HG03066 (cell line): ENCODE measurements at regions not wholly inside any gene's neighbourhood (a gene's known extent, or its start where the extent isn't known, plus 50 kb on each side); places are given as distances from the start of the nearest gene placed in this dataset.

Experiments used
- ATAC-seq: cut with Tn5 transposase; IDR thresholded peaks from one replicate; pipeline ENCODE4 v1.9.1; 2021; ENCODE audit warnings: low read depth; ENCODE audit not compliant: unreplicated experiment

- ATAC-seq, result no peak
These were observed 139.2 kb downstream of the LINC00632 start for GRCh38 chrX:140848800-140849199.

DNA sequence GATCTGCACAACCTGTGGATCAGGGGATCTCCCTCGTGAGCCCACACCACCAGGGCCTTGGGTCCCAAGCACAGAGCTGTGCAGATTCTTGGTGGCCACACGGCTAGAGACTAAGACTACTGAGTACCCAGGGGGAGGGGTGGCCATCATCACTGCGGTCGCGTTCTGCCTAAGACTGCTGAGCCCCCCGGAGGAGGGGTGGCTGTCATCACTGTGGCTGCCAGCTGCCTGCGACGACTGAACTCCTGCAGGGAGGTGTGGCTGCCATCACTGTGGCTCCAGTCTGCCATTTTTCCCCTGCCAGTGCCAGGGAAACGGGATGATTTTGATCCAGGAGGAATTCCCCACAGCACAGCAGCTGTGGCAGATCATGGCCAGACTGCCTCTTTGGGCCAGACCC lies 141.7 kb upstream of the SPANXB1 start:
- no peak for ATAC-seq

DNA sequence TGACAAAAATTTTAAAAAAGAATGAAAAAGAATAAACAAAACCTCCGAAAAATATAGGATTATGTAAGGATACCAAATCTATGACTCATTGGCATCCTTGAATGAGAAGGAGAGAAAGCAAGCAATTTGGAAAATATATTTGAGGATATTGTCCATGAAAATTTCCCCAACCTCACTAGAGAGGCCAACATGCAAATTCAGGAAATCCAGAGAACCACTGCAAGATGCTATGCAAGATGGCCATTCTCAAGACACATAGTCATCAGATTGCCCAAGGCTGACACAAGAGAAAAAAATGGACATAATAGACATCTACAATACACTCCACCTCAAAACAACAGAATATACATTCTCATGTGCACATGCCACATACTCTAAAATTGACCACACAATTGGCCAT lies 135.9 kb upstream of the SPANXB1 start:
- no peak for ATAC-seq

DNA sequence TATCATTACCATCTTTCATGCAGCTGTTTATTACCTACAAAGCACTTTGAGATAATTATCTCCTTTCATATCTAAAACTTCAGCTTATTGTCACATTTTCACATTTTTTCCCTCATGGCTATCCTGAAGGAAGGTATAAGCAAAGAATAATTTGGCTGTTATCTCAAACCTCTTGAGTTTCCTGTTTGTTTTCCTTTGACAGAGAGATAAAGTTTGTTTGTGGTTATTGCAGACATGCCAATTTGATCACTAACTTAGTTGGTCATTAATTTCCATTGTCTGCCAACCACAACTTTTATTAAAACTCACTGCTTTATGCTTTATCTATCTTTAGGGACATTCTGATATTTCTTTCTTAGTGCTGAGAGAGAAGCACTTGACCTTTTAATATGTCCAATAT lies 89.8 kb upstream of the SPANXB1 start:
- ATAC-seq, result no peak

GRCh38 chrX:140913802-140914501 lies 88.4 kb upstream of the SPANXB1 start:
- ATAC-seq, result no peak

GRCh38 chrX:140916872-140917271 lies 85.5 kb upstream of the SPANXB1 start:
- no peak for ATAC-seq

DNA sequence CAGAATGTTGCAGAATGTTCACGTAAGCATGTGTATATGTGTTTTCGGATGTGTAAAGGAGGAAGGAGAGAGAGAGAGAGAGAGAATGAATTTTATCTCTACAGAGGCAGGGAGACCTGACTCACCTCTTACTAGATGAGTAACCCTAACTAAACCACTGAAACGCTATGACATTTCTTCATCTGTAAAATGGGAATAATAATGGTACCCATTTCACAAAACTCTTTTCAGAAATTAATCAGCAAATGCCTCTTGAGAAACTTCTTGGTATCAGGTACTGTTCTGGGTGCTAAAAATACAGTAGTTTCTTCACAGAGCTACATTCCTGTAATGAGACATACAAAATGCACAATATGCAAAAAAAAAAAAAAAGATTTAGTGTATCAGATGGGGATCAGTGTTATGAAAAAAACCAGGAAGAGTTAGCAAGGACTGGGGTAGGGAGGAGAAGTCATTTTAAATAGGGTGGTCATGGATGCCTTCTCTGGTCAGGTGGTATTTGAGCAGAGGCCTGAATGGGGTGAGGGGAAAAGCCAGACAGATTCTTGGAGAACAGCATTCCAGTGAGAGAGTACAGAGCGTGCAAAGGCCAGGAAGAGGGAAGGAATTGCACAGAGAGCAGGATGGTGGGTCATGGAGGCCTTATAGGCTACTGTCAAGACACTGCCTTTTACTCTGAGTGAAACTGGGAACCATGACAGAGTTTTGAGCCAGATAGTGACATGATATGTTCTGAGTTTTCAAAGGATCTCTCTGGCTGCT lies 84.9 kb upstream of the SPANXB1 start:
- no peak for ATAC-seq

DNA sequence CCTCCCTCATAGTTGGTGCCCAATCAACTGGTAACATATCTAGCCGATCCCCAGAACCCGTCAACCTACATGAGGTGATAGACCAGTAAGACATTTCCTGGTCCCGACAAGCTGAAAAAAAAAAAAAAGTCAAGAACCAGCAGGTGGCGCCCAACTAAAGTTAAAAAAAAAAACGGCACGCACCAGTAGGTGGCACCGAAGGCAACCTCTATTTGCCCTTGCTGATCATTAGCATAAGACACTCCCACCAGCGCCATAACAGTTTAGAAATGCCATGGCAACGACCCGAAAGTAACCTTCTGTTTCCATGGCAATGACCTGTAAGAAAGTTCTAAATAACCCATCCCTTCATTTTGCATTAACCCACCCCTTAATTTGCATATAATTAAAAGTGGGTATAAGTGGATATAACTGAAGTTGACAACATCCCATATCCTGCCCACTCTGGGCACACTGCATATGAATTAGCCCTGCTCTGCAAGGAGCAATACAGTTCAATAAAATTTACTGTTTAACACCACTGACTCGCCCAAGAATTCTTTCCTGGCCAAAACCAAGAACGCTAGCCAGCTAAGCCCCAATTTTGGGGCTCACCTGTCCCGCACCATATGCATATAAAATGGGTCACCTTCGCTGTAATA lies 83.9 kb upstream of the SPANXB1 start:
- ATAC-seq, result peak; percentile 87

DNA sequence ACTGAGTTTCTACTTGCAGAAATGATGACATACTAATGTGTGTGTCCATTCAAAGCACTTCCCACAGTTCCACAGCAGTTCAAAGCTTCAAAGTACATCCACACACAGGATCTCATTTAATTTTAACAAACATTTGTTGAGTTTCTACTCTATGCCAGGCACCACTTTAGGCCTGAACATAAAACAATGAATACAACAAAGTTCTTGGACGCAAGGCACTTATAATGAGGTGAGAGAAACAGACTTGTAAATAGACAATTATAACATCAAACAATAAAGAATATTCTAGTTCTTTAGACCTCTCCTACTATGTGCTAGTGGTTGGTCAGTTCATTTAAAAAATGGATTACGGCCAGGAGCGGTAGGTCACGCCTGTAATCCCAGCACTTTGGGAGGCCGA lies 82.0 kb upstream of the SPANXB1 start:
- ATAC-seq, result no peak

GRCh38 chrX:140923118-140923517 lies 79.3 kb upstream of the SPANXB1 start:
- ATAC-seq, result no peak

DNA sequence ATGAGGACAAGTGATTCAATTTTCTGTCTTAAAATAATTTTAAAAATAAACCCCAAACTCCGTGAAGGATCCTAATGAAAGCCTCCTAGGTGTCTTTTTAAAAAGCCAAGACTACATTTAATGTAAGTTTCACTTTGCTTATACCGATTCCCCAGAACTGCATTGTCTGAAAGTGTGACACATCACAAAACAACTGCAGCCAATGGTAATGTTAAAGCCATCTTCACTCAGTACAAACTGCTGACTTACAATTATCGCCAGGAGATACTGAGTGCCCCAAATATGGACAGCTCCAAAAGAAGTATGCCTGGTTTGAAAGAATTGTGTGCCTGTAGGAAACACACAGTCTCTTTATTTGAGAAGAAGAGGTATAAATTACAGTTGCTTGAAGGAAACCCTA lies 73.7 kb upstream of the SPANXB1 start:
- no peak for ATAC-seq

- no peak for ATAC-seq
These were observed 69.4 kb upstream of the SPANXB1 start for GRCh38 chrX:140933016-140933415.

DNA sequence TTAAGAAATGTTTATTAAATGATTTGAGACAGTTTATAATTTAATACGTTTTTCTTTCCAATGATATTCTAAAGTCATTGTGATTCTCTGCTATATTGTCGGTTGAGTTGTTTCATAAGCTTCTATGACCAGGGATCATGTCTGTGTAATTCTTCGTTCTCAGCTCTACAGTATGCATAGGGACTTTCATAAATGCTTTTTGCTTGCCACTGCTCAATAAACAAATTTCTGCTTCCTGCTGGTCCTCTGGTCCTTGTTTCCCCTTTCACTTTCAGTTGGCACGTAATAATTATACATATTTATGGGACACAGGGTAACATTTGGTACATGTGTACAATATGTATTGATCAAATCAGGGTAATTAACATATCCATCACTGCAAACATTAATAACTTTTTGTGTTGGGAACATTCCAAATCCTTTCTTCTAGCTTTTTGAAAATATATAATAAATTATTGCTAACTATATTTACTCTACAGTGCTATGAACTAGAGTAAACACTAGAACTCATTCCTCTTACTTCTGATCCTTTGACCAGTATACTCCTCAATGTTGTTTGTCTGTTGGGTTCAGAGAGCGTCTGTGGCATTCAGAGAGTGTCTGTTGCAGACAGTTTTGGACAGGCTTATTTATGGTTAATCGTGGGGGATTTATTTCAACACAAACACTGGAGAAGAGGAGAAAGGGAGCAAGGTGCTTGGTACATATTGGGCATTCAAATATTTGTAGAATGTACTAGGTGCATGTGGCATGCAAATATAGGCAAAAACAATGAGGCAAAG lies 68.3 kb upstream of the SPANXB1 start:
- ATAC-seq, result no peak

- no peak for ATAC-seq
These were observed 58.9 kb upstream of the SPANXB1 start for GRCh38 chrX:140943513-140943912.

- no peak for ATAC-seq
These were observed 57.7 kb upstream of the SPANXB1 start for GRCh38 chrX:140944710-140945109.

DNA sequence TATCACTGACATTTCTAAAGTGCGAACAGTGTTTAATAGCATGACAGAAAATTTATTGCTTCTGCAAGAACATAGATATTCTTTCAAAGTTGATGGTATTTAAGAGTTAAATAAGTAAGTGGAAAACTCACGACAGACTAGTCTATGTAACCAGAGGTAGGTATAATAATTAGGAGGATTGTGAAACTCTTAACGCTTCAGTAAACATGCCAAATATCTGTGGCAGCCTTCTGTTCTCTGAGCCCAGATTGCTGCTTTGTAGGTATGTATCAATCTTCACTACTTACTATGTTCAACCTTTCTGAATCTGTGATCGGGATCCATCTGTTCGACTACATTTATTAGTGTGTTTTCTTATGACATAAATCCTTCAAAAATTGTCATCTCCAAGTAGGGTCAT lies 53.6 kb upstream of the SPANXB1 start:
- ATAC-seq, result no peak

DNA sequence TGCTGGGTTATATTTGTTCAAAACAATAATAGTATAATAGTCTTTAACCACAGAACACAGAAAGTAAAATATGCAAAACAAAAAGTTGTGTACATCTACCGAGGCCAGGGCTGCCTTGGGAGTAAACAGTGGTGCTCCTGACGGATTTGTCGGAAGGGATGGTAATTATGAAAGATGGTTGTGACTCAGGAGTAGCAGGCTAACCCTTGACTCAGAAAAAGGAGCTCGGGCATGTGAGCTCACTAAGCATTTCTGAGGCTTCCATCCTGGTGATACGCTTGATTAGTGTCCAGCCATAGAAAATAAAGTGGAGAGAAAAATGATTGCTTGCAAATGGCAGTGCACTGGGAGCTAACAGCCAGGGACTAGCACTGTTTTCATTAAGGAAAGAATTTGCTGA lies 53.2 kb upstream of the SPANXB1 start:
- ATAC-seq, result no peak
